ENCODE measurements at regions not wholly inside any gene's neighbourhood (a gene's known extent, or its start where the extent isn't known, plus 50 kb on each side); places are given as distances from the start of the nearest gene placed in this dataset.

- CTCF ChIA-PET: no interaction called here
Measured at GRCh38 chr3:31263897-31264296, 268.8 kb upstream of the STT3B start.

DNA sequence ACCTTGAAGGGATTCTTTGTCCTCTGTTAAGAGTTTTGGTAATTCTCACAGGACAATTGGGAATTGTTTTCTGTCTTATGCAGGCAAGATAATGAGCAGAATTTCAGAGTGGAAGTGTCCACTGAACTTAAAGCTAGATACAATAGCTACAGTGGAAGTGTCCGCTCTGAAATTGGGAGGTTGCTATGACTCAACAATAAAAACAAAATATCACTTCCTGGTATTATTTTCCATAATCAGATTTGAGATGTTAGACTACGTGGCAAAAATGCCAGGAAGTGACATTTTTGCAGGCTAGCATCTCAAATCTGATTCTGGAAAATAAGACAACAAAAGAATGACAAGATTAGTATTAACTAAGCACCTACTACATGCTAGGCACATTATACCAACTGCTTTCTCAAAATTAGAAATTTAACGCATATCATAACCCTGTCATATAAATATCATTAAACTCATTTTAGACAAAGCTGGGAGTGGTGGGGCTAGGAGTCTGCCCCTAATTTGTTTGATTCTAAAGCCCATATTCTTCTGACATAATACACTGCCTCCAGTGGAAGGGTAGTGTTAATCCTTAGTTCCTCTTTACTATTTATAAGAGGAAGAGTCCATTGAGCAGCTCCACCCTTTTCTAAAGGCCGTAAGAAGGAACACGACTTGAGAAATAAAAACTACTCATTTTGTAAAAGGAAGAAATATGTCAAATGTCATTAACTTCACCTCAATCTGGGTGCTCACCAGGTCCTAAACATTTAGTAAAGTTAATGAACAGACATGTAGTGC lies 266.9 kb upstream of the STT3B start:
- Mint-ChIP-seq H3K4me3 (no peak overlapping the region), H3K4me1 (peaks cover 3% of the 10 kb centered on the region), H3K27ac (no peak overlapping the region), H3K27me3 (peaks cover 8% of the 10 kb centered on the region), H3K36me3 (ENCODE audit: low read depth) (no peaks in the 10 kb centered on the region), H3K9me3 (no peaks in the 10 kb centered on the region)
- DNase-seq: no peak
- ChIA-PET CTCF (no interaction called here), POLR2A (no interaction called here)
- no peak for ATAC-seq (ENCODE audit: low read depth)
- no peak for TF ChIP-seq CTCF (IDR thresholded peaks at IDR 0.05)
- intact Hi-C loops (cut with micrococcal nuclease): no loop called here

More at GRCh38 chr3:31263897-31264296, 268.8 kb upstream of the STT3B start:
- DNase-seq (no peak), ATAC-seq (ENCODE audit: low read depth) (no peak)
- Mint-ChIP-seq H3K9me3 (peaks cover 3% of the 10 kb centered on the region), H3K36me3 (ENCODE audit: low read depth) (no peaks in the 10 kb centered on the region), H3K27me3 (peaks cover 6% of the 10 kb centered on the region), H3K27ac (no peak overlapping the region), H3K4me3 (no peak overlapping the region), H3K4me1 (peaks cover 3% of the 10 kb centered on the region)
- TF ChIP-seq CTCF (IDR thresholded peaks at IDR 0.05): no peak
- POLR2A ChIA-PET: no interaction called here
- intact Hi-C loops (cut with micrococcal nuclease): no loop called here

GRCh38 chr3:31268868-31269267 lies 263.9 kb upstream of the STT3B start:
- no peak overlapping the region for H3K4me3 Mint-ChIP-seq
- no peaks in the 10 kb centered on the region for H3K9me3 Mint-ChIP-seq
- no peaks in the 10 kb centered on the region for H3K36me3 Mint-ChIP-seq (ENCODE audit: low read depth)
- no peak for TF ChIP-seq CTCF (IDR thresholded peaks at IDR 0.05)
- CTCF ChIA-PET: no interaction called here
- POLR2A ChIA-PET: no interaction called here
- peaks cover 3% of the 10 kb centered on the region for H3K4me1 Mint-ChIP-seq
- no peak overlapping the region for H3K27ac Mint-ChIP-seq
- H3K27me3 Mint-ChIP-seq: peaks cover 18% of the 10 kb centered on the region
- DNase-seq: no peak
- ATAC-seq (ENCODE audit: low read depth): no peak
- intact Hi-C loops (cut with micrococcal nuclease): no loop called here

DNA sequence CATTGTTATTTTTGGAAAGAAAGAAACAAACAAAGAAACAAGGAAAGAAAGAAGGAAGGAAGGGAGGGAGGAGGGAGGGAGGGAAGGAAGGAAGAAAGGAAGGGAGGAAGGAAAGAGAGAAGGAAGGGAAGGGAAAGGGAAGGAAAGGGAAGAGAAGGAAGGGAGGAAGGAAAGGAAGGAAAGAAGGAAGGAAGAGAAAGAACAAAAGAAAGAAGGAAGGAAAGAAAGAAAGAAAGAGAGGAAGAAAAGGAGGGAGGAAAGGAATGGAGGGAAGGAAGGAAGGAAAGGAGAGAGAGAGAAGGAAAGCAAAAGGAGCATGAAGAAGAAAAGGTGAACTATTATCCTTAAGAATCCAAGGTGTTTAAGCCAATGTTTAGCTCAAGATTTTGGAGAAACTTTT lies 262.7 kb upstream of the STT3B start:
- H3K36me3 Mint-ChIP-seq (ENCODE audit: low read depth): no peaks in the 10 kb centered on the region
- ChIA-PET CTCF (no interaction called here), POLR2A (no interaction called here)
- intact Hi-C loops (cut with micrococcal nuclease): no loop called here
- ATAC-seq (ENCODE audit: low read depth) (no peak), DNase-seq (no peak)
- no peaks in the 10 kb centered on the region for H3K9me3 Mint-ChIP-seq
- peaks cover 18% of the 10 kb centered on the region for H3K27me3 Mint-ChIP-seq
- H3K4me1 Mint-ChIP-seq: peaks cover 3% of the 10 kb centered on the region
- H3K27ac Mint-ChIP-seq: no peak overlapping the region
- no peak overlapping the region for H3K4me3 Mint-ChIP-seq
- no peak for TF ChIP-seq CTCF (IDR thresholded peaks at IDR 0.05)

GRCh38 chr3:31274326-31275024 lies 258.2 kb upstream of the STT3B start:
- peaks cover 12% of the 10 kb centered on the region for H3K27me3 Mint-ChIP-seq
- no peaks in the 10 kb centered on the region for H3K9me3 Mint-ChIP-seq
- DNase-seq: no peak
- no peaks in the 10 kb centered on the region for H3K4me1 Mint-ChIP-seq
- no peaks in the 10 kb centered on the region for H3K36me3 Mint-ChIP-seq (ENCODE audit: low read depth)
- ChIA-PET CTCF (no interaction called here), POLR2A (no interaction called here)
- no peak overlapping the region for H3K4me3 Mint-ChIP-seq
- no peak for ATAC-seq (ENCODE audit: low read depth)
- intact Hi-C loops (cut with micrococcal nuclease): no loop called here
- H3K27ac Mint-ChIP-seq: no peak overlapping the region
- no peak for TF ChIP-seq CTCF (IDR thresholded peaks at IDR 0.05)

Measured in activated B cell treated with CpG ODN at 0.5 μM for 24 hours (primary cell).